ENCODE measurements at regions not wholly inside any gene's neighbourhood (a gene's known extent, or its start where the extent isn't known, plus 50 kb on each side); places are given as distances from the start of the nearest gene placed in this dataset.

- TF ChIP-seq SUZ12 (IDR thresholded peaks at IDR 0.05; ENCODE audit: extremely low read depth, insufficient read depth, insufficient read length), result no peak
- TF ChIP-seq YY1 (IDR thresholded peaks at IDR 0.05; ENCODE audit: insufficient read depth, insufficient read length), result no peak
- no peak for TF ChIP-seq ZNF274 (IDR thresholded peaks at IDR 0.05; ENCODE audit: low read depth, low read length)
Observed at GRCh38 chrX:30015440-30015839, 199.9 kb upstream of the MAGEB2 start.

Measured in NT2/D1 (cell line).